Pancreas (tissue), 10 donors: ENCODE measurements at regions not wholly inside any gene's neighbourhood (a gene's known extent, or its start where the extent isn't known, plus 50 kb on each side); places are given as distances from the start of the nearest gene placed in this dataset.

Experiments used
- ATAC-seq, 4 donors: fragments of 200-7000 bp; cut with Tn5 transposase; one replicate each; pipeline versions ENCODE4 v1.8.0 to v1.9.1; 2020; ENCODE audit warnings: mild to moderate bottlenecking in 4 of 4, moderate library complexity in 4 of 4
- DNase-seq, 6 donors: peaks; one replicate each; pipeline ENCODE4 v3.0.0-alpha.2; 2020
- FAIRE-seq: peaks from 2 replicates; lab custom pipeline; 2012; peaks lifted over from hg19 to GRCh38; lab: Jason Lieb, UNC
- H3K27ac ChIP-seq, 4 donors: fragments of 200-600 bp; sonication (generic); 1 replicate in 3 of 4; 2 replicates in 1 of 4; pipeline versions ENCODE4 v1.5.0 to v1.8.0; 2020
- H3K27me3 ChIP-seq, 4 donors: fragments of 200-600 bp; one replicate each; pipeline ENCODE4 v1.8.0; 2021
- H3K36me3 ChIP-seq, 3 donors: fragments of 200-600 bp; sonication (generic) in 1 of 3; one replicate each; pipeline versions ENCODE4 v1.5.0 to v1.8.0; 2020 to 2021
- H3K4me1 ChIP-seq, 3 donors: fragments of 200-600 bp; one replicate each; pipeline ENCODE4 v1.8.0; 2021
- H3K4me3 ChIP-seq, 4 donors: fragments of 200-600 bp; sonication (generic) in 2 of 4; one replicate each; pipeline versions ENCODE4 v1.5.0 to v1.8.0; 2020 to 2021
- H3K9me3 ChIP-seq, 4 donors: fragments of 200-600 bp; one replicate each; pipeline ENCODE4 v1.8.0; 2021
- CTCF ChIP-seq, 4 donors: fragments of 200-600 bp; sonication (generic) in 3 of 4; IDR thresholded peaks; one replicate each; pipeline versions ENCODE4 v1.5.0 to v1.8.0; 2021; ENCODE audit warnings: antibody characterized with exemption in 4 of 4
- WGBS, 2 donors: extraction: QIAGEN DNeasy Blood & Tissue Kit; methylation state at CpG; one replicate each; pipeline ENCODE4 v1.1.7; 2013; 5-methylcytosine and 5-hydroxymethylcytosine counted together
- intact Hi-C, 3 donors: fragments of 100-400 bp; cut with DNase I; formaldehyde crosslinking; loops; one replicate each; pipeline versions ENCODE4 v1.11.1 to v1.14.2; 2022
- donor health status: healthy with polysubstance abuse.
- donor health status: DM: no; HTN: no; CAD: no; lungs with moderate emphysema.
- donor health status: DM: no; HTN: no; CAD: no.
- donor health status: control.
- donor health status: control.
- donor health status: Bipolar disorder and iron deficiency.
- donor health status: DM: yes; HTN: yes; CAD: no.
- donor health status: DM: no; HTN: no; CAD: no.
- donor health status: DM: no; HTN: no; CAD: no.
- donor health status: DM: yes; HTN: yes; CAD: no.

GRCh38 chrX:88378406-88378805, 368.6 kb upstream of the CPXCR1 start:
- Histone ChIP-seq H3K9me3 (no peaks in the 10 kb centered on the region), H3K27ac (no peak overlapping the region), H3K4me3 (no peak overlapping the region), H3K4me1 (no peaks in the 10 kb centered on the region), H3K27me3 (peaks cover 0 to 9% (median 2%) of the 10 kb centered on the region in 4 donors), H3K36me3 (no peaks in the 10 kb centered on the region)
- no peak for TF ChIP-seq CTCF (IDR thresholded peaks at IDR 0.05)
- intact Hi-C loops: no loop called here
- DNase-seq: no peak
- peak; percentile 51 for FAIRE-seq
- no peak for ATAC-seq

- TF ChIP-seq CTCF (IDR thresholded peaks at IDR 0.05): peak in 2 of 4 donors; percentile 5 to 16
- Histone ChIP-seq H3K4me3 (no peak overlapping the region), H3K9me3 (no peaks in the 10 kb centered on the region), H3K27me3 (peaks cover 0 to 12% (median 0%) of the 10 kb centered on the region in 4 donors), H3K4me1 (no peaks in the 10 kb centered on the region), H3K36me3 (no peaks in the 10 kb centered on the region), H3K27ac (no peak overlapping the region)
- WGBS, 2 donors: 46 to 53% methylated on average over 2 of the region's 2 CpGs
- DNase-seq (no peak), FAIRE-seq (no peak), ATAC-seq (no peak)
- intact Hi-C loops: no loop called here
Observed at GRCh38 chrX:88397551-88397950, 349.5 kb upstream of the CPXCR1 start.

- H3K36me3 ChIP-seq: no peaks in the 10 kb centered on the region
- intact Hi-C loops: no loop called here
- ATAC-seq (no peak), DNase-seq (no peak), FAIRE-seq (no peak)
- H3K27ac ChIP-seq: no peak overlapping the region
- no peaks in the 10 kb centered on the region for H3K9me3 ChIP-seq
- H3K27me3 ChIP-seq: peaks cover 0 to 11% (median 0%) of the 10 kb centered on the region in 4 donors
- WGBS, 2 donors: 73 to 82% methylated on average over 5 of the region's 5 CpGs
- no peaks in the 10 kb centered on the region for H3K4me1 ChIP-seq
- H3K4me3 ChIP-seq: no peak overlapping the region
- no peak for TF ChIP-seq CTCF (IDR thresholded peaks at IDR 0.05)
Observed at GRCh38 chrX:88416002-88416401, 331.0 kb upstream of the CPXCR1 start.

- 47 to 50% methylated on average over 4 of the region's 4 CpGs for WGBS, 2 donors
- no peak overlapping the region for H3K4me3 ChIP-seq
- no peak for ATAC-seq
- no peak for TF ChIP-seq CTCF (IDR thresholded peaks at IDR 0.05)
- no peaks in the 10 kb centered on the region for H3K36me3 ChIP-seq
- intact Hi-C loops: no loop called here
- no peak overlapping the region for H3K27ac ChIP-seq
- H3K27me3 ChIP-seq: peaks cover 0 to 4% (median 0%) of the 10 kb centered on the region in 4 donors
- DNase-seq: no peak
- H3K4me1 ChIP-seq: no peaks in the 10 kb centered on the region
- H3K9me3 ChIP-seq: no peaks in the 10 kb centered on the region
- no peak for FAIRE-seq
Observed at GRCh38 chrX:88416965-88417364, 330.1 kb upstream of the CPXCR1 start.

GRCh38 chrX:88424071-88424470, 323.0 kb upstream of the CPXCR1 start:
- peak; percentile 37 for FAIRE-seq
- no peak overlapping the region for H3K4me3 ChIP-seq
- no peaks in the 10 kb centered on the region for H3K9me3 ChIP-seq
- no peak for TF ChIP-seq CTCF (IDR thresholded peaks at IDR 0.05)
- H3K4me1 ChIP-seq: no peaks in the 10 kb centered on the region
- no peak for DNase-seq
- H3K27ac ChIP-seq: no peak overlapping the region
- ATAC-seq: no peak
- peaks cover 0 to 5% (median 0%) of the 10 kb centered on the region in 4 donors for H3K27me3 ChIP-seq
- intact Hi-C loops: no loop called here
- no peaks in the 10 kb centered on the region for H3K36me3 ChIP-seq
